GM04503 (cell line): ENCODE measurements at regions not wholly inside any gene's neighbourhood (a gene's known extent, or its start where the extent isn't known, plus 50 kb on each side); places are given as distances from the start of the nearest gene placed in this dataset.
"Not testable (repeated sequence)": the region's sequence is repeated elsewhere in the genome, so short reads cannot be mapped to it uniquely, and the experiment has no call there.

ENCODE experiments used
- DNase-seq: peaks from one replicate; pipeline ENCODE4 v3.0.0-alpha.2; 2012; ENCODE audit warnings: low read depth

DNA sequence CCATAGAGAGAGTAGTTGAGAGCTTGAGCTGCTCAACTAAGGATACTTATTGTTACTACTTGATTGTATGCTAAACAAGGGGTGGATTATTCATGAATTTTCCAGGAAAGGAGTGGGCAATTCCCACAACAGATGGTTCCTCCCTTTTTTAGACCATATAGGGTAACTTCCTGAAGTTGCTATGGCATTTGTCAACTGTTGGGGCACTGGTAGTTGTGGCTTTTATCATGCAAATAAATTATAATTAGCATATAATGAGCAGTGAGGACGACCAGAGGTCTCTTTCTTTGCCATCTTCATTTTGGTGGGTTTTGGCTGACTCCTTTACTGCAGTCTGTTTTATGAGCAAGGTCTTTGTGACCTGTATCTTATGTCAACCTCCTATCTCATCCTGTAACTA lies 1403.5 kb upstream of the PABPC4L start:
- no peak for DNase-seq

DNA sequence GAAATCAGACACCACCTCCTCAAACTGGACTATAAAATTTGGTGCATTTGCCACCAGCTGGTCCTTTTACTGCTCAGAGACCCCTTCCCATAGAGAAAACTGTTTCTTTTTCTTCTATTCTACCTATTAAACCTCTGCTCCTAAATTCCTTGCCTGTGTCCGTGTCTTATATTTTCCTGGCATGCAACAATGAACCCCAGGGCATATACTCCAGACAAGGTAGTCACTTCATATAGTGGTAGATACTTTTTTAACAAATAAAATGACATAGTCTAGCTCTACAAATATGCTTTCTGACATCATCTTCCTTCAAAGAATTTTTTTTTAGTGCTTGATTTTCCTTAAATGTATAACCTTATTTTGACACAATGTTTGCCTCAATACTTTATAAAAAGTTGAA lies 1402.9 kb upstream of the PABPC4L start:
- DNase-seq = no peak

GRCh38 chr4:135601351-135601750 lies 1399.8 kb upstream of the PABPC4L start:
- no peak for DNase-seq

GRCh38 chr4:135598151-135598550 lies 1396.6 kb upstream of the PABPC4L start:
- DNase-seq = no peak

DNA sequence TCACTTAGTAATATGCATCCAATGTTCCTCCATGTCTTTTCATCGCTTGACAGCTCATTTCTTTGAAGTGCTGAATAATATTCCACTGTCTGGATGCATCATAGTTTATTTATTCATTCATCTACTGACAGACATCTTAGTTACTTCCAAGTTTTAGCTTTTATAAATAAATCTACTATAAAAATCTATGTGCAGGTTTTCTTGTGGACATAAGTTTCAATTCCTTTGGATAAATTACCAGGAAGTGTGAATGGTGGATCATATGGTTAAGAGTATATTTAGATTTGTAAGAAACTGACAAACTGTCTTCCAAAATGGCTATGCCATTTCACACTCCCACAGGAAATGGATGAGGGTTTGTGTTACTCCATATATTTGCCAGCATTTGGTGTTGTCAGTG lies 1392.9 kb upstream of the PABPC4L start:
- no peak for DNase-seq

- no peak for DNase-seq
These were observed 1373.5 kb upstream of the PABPC4L start for GRCh38 chr4:135575041-135575440.

DNA sequence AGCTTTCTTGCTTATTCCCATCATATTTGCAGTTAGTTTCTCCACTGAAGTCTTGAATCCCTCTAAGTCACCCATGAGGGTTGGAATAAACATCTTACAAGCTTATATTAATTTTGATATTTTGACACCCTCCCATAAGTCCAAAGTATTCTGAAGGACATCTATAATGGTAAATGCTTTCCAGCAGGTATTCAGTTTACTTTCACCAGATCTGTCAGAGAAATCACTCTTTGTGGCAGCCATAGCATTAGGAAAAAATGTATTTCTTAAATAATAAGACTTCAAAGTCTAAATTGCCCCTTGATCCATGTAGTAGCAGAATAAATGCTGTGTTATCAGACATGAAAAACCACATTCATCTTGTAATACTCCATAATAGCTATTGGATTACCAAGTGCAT lies 1371.7 kb upstream of the PABPC4L start:
- DNase-seq = no peak

DNA sequence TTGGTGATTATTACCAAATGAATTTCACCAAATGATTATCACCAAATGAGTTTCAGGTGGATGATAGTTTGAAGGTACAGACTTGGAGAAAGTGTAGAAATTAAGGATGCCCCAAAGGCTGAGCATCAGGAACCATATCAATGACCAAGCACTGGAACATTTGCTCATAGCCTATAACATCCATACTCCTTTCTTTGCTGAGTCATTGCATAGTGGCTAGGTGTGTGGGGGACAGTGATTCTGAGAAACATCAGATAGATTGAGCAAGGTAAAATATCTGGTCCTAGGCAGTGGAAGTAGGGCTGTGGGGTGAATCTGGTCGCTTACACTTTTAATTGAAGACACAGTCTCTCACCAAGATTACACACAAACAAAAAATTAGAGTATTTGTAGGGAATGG lies 1362.5 kb upstream of the PABPC4L start:
- no peak for DNase-seq

- no peak for DNase-seq
These were observed 1351.6 kb upstream of the PABPC4L start for GRCh38 chr4:135553213-135553612.

DNA sequence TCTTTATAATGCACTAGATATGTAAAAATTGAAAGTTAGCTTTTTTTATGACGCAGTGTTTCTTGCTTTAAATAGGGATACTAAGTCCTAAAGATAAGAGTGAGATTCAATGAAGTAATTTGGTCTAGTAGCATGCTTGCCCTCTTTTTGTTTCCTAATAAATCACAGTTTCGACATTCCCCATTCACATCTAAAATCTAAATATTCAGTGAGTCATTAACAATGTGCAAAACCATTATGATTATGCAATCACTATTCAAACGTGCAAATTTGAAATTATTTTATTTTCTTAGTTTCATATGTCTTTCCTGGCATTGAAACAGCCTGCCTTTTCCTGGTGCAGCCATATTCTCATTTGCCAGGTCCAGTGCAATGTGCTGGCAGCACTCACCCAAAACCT lies 1350.5 kb upstream of the PABPC4L start:
- DNase-seq = no peak

DNA sequence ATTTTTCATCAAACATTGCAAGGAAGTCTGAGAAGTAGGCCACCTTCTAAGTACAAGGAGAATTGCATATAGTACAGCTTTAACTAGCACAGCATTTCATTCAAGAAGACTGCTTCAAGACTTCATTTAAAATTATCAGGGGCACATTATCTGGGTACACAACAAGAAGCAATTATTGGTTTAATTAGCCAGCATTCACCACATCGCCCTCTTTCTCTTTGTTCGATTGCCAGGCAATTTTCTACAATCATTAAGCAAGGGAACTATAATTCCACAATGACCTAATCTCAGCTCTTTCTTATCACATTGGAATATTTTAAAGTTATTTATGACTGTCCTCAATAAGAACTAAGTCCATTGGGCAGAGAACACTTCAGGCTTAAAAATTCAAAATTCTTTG lies 1347.1 kb upstream of the PABPC4L start:
- DNase-seq = no peak

- DNase-seq = no peak
These were observed 1344.2 kb upstream of the PABPC4L start for GRCh38 chr4:135545616-135546317.

DNA sequence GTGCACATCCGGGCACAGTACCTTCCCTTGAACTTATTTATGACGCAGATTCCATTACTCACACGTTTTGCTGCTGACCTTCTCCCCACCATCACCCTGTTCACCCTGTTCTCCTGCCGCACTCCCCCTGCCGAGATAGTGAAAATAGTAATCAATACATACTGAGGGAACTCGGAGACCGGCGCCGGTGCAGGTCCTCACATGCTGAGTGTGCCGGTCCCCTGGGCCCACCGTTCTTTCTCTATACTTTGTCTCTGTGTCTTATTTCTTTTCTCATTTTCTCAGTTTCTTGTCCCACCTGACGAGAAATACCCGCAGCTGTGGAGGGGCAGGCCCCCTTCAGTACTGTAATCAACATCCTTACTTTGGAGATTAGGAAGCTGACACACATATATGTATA lies 1337.1 kb upstream of the PABPC4L start:
- DNase-seq = no peak

GRCh38 chr4:135533053-135533452 lies 1331.5 kb upstream of the PABPC4L start:
- DNase-seq = no peak

- no peak for DNase-seq
These were observed 1330.5 kb upstream of the PABPC4L start for GRCh38 chr4:135532132-135532531.

- DNase-seq = no peak
These were observed 1313.7 kb upstream of the PABPC4L start for GRCh38 chr4:135515295-135515694.

DNA sequence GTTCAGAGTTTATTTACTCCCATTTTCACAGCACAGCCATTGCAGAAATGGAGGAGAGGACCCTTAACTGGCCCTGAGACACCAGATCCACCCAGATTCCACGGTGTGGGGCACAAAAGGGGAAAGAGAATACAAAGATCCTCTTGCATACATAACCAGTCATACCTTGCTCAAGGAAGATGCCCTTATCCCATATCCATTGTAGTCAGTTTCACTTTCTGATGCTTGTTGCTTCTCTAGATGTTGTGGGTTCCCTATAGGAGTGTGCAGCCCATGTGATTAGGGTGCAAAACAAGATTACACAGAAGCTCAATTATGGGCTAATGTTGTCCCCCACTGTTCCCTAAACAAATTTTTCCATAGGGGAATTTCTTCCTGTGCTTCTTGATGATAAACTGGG lies 1309.0 kb upstream of the PABPC4L start:
- no peak for DNase-seq

DNA sequence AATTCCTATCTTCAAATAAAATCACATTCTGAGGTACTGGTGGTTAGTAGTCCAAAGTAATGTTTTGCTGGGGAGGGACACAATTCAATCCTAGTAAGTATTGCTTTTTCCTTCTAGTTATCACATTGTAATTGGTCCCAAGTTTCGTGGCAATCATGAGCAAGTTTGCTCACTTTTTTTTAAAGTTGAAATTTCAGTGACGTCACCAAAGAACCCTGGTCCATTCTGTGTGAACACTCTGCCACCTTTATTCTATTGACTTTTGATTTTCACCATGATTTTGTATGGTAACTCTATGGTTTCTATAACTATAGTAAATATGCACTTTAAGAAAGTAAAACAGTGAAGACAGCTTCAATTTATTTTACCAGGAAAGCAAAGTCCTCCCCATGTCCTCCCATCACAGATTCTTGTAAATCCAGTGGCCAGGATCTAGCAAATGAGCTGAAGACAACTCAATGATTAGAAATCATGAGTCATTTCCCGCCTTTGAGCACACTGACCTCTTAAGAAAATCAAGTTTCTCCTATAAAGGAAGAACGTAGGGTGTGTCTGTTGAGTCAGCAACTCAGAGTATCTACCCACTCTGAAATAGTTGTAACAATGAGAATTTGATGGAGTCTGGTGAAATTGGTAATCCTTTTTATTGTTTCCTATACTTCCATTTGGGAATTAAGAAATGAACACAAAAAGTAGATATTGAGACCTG lies 1306.6 kb upstream of the PABPC4L start:
- no peak for DNase-seq

DNA sequence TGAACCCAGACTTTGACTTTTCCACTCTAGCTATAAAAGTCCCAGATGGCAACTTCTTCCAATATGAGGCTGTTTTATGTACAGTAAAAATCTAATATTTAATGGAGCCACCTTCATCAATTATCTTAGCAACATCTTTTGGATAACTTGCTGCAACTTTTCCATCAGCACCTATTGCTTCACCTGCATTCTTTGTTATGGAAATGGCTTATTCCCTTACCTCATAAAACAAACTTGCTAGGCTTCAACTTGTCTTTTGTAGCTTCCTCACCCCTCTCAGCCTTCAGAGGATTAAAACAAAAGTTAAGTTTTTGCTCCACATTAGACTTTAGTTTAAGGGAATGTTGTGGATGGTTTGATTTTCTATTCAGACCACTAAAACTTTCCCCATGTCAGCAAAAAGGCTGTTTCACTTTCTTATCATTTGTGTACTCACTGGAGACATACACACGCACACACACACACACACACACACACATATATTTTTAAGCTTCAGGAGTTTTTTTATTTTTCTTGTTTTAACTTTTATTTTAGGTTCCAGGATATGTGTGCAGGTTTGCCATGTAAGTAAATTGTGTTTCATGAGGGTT lies 1296.1 kb upstream of the PABPC4L start:
- no peak for DNase-seq

GRCh38 chr4:135492439-135492838 lies 1290.8 kb upstream of the PABPC4L start:
- no peak for DNase-seq

- no peak for DNase-seq
These were observed 1283.8 kb upstream of the PABPC4L start for GRCh38 chr4:135485371-135485770.

DNA sequence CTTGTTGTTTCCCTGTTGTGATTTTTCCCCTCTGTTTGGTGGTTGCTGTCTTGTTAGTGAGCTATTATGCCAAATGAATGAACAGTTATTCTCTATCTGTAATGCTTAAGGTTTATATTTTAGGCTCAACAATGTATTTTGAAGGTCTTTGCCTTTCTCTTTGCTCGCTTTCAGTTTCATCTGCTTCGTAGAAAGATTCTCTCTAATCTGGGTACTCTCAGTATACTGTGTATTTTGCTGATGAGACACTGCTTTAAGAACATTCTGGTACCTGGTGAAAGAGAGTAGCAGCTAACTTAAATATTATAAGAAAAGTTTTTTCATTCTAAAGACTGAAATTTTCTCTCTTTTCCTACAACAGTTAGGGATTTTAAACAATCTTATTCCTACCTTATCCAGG lies 1274.7 kb upstream of the PABPC4L start:
- DNase-seq = no peak

DNA sequence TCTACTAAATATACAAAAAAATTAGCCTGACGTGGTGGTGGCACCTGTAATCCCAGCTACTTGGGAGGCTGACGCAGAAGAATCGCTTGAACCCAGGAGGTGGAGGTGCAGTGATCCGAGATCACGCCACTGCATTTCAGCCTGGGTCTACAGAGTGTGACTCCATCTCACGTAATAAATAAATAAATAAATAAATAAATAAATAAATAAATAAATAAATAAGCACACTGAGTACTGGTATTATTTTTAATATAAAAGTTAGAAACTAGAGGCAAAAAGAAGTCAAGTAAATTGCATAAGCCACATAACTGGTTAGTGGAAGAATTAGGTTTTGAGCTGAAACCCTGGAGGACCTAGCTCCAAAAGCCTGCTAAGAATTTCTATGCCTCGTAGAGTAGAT lies 1262.7 kb upstream of the PABPC4L start:
- DNase-seq = no peak

DNA sequence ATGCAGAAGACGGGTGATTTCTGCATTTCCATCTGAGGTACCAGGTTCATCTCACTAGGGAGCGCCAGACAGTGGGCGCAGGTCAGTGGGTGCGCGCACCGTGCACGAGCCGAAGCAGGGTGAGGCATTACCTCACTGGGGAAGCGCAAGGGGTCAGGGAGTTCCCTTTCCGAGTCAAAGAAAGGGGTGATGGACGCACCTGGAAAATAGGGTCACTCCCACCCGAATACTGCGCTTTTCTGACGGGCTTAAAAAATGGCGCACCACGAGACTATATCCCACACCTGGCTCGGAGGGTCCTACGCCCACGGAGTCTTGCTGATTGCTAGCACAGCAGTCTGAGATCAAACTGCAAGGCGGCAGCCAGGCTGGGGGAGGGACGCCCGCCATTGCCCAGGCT lies 1246.0 kb upstream of the PABPC4L start:
- not testable (repeated sequence) for DNase-seq
